Epithelial cell of esophagus (primary cell): ENCODE measurements at regions not wholly inside any gene's neighbourhood (a gene's known extent, or its start where the extent isn't known, plus 50 kb on each side); places are given as distances from the start of the nearest gene placed in this dataset.

Experiments
- DNase-seq: peaks from one replicate; pipeline ENCODE4 v3.0.0; 2010; ENCODE audit warnings: low read depth
- H3K4me3 ChIP-seq: 2 replicates; pipeline ENCODE4 v1.5.1; 2011; ENCODE audit warnings: mild to moderate bottlenecking, low read length, control low read depth
- CTCF ChIP-seq: IDR thresholded peaks from 2 replicates; pipeline ENCODE4 v1.5.1; 2011; ENCODE audit warnings: low read depth, mild to moderate bottlenecking, low read length, control low read depth, inconsistent platforms; ENCODE audit not compliant: insufficient read depth; ENCODE audit errors: missing control alignments

DNA sequence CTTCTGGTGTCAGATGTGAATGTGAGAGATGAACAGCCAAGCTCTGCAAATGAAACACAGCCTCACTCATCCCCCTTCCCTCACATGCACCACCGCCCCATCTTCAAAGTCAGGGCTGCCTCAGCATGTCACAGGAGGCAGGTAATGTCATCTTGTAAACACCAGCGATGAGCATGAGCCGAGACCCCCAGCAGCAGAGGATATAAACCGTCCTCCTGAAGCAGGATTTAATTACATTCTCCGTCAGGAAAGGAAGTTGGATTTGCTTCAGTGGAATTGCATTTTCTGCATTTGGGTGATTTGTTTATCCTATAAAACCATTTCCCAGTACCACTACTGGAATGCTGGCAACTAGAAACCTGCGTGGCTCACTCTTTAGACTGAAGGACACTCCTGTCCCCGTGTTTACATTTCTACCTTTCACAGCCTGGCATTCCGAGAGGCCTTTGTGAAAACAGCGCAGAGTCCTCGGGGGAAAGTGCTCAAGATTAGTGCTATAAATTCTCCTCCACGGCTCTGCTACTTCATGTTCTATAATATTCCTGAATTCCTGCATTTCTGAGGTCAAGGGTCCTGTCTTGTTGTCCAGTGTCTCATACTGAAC lies 619.2 kb downstream of the IRS1 start:
- no peak for DNase-seq
- H3K4me3 ChIP-seq: no peak overlapping the region
- no peak for TF ChIP-seq CTCF

DNA sequence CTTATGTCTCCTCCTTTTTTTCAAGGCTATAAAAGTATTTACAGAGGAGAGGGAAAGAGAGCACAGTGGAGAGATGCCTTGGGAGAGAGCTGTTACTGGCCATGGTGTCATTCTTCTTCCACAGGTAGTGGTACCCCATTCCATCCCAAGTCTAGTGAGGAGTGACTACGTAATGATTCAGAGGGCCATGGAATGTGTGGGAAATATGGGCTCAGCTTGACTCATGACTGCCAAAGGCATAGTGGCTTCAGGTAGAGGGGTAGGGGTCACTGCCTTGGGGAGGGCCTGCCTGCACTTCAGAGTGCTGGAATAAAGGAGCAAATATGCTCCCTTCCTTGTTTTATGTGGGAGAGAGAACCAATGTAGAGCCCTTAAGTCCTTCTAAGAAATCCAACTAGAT lies 620.6 kb downstream of the IRS1 start:
- no peak for TF ChIP-seq CTCF
- H3K4me3 ChIP-seq: no peak overlapping the region
- DNase-seq: peak; percentile 63

DNA sequence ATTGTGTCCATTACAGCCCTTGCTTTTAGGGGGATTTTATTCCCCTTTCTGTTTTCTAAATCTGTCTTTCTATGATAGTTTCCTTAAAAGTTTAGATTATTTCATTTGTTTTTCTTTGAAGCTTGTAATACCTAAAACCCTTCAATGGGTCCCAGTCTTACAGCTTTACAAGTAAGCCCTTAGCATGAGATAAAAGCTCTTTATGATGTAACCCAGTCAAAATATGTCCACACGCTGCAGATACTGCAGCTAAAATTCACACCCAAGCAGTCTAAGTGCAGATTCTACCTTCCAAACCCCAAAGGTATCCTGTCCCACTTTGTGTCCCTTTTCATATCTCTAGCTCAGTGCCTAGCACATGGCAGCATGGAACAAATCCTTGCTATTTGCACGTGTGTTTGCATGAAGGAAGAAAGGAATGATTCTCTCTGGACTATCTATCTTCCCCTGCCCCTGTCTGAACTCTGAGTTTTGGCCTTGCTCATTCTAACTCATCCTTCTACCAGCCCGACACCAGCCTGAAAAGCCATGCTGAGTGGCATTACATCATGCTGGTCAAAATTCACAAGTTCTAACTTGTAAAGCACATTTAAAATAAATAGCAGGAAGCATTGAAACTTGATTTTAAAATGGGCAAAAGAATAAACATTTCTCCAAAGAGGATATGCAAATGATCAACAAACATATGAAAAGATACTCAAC lies 623.2 kb downstream of the IRS1 start:
- no peak for TF ChIP-seq CTCF
- H3K4me3 ChIP-seq: no peak overlapping the region
- peak; percentile 56 for DNase-seq

DNA sequence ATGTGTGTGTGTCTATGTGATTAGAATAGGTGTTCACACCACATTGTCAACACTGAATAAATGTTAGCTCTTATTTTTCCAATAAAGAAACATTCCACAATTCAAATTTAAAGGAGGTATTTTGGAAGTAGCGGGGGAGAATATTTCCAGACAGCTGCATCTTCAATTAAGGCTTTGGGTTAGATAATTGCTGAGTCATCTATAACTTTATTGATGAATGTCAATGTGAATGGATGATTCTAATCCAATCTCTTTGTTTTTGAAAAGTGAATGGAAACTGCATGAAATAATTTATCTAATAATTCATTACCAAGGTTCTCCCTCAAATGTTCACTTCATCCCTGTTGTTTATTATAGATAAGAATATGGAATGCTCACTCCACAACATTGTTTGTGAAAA lies 625.2 kb downstream of the IRS1 start:
- no peak overlapping the region for H3K4me3 ChIP-seq
- no peak for TF ChIP-seq CTCF
- DNase-seq: no peak

DNA sequence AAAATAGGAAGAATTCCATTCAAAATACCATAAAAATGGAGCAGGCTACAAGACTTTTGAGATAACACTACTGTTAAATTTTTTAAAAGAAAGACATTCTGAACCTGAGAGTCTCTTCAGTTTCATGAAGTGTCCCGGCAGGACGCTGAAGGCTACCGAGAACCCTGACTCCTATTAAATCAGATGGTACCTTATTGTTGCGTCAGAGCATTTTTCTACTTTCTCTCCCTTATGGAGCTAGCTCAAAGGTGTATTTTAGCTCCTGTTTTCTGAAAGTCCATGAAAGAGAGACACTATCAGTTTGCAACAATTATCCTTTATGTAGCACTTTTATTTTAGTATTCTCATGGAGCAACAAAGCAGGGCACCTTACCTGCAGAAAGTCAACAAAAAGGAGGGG lies 626.7 kb downstream of the IRS1 start:
- no peak overlapping the region for H3K4me3 ChIP-seq
- TF ChIP-seq CTCF: no peak
- no peak for DNase-seq

GRCh38 chr2:226172309-226172708 lies 627.3 kb downstream of the IRS1 start:
- H3K4me3 ChIP-seq: no peak overlapping the region
- TF ChIP-seq CTCF: no peak
- DNase-seq: no peak
